ENCODE measurements at regions not wholly inside any gene's neighbourhood (a gene's known extent, or its start where the extent isn't known, plus 50 kb on each side); places are given as distances from the start of the nearest gene placed in this dataset.

DNA sequence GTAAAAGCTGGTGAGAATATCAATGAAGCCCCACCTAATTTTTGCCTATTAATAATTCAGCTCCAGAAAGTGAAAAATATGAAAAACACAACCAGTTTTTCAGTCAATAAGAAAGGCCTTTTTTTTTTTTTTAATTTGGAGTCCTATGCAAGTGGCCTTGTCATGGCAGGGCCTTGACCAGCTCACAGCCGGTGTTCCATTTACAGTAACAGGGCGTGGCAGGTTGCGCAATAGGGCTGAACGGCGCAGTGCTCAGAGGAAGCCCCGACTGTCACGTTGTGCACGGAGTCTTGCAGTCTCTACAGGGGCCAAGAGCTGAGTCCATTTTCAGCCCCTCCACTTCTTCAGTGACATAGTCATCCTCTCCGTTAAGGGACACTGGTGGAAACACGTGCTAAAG is 184.1 kb upstream of the FN1 start:
- DNase-seq (ENCODE audit: low spot score) = no peak
- no peak for TF ChIP-seq CTCF (conservative IDR thresholded peaks at IDR 0.05; ENCODE audit: low read depth)
- POLR2A ChIA-PET (ENCODE audit: low non-redundant PET) = no interaction called here
- H3K27ac ChIP-seq = no peak overlapping the region
- CTCF ChIA-PET = interaction anchor here (0.6 kb wide), 3 partner anchors 12 to 553 kb away, joined by 3 to 7 read pairs (median 5); no protein-coding TSS in a partner anchor

DNA sequence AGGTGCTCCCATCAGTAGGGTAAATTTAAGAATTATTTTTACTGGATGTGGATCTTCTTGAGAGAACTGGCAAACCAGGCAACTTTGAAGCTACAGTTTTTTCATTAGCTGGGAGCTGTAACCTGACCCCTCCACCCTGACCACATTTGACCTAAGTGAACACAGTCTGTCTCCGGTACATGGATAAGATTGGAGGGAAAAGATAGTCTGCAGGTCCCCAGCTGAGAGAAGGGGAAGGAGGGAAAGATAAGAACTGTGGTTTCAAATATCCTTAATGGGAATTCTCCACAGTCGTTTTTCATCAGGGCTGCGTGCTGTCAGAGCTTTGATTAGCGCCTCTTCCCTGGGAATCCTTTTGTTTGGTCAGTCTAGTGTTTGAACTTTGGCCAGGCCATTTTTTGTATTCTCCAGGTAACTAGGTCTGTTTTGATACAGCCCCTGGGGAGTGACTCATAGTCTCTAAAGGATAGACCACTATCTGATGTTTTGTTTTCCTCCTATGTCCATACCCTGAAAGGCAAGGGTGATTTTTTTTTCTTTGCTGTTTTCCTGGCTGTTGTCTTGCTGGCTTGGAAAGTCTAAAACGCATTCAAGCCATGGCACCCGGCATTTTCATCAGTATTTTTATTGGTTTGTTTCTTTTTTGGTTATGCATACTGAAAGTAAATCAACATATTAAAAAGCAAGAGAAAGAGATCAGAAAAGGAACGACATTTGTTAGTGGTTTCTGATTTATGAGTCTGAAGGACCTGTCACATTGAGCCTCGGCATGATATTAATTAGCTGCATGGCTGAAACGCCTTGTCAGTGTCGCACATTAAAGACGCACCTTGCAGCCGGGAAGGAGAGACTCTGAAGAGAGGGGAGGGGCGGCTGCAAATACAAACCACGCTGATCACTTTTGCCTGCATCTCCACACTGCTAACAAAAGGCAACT is 183.4 kb upstream of the FN1 start:
- DNase-seq (ENCODE audit: low spot score) = no peak
- no peak for TF ChIP-seq CTCF (conservative IDR thresholded peaks at IDR 0.05; ENCODE audit: low read depth)
- ChIA-PET CTCF (interaction anchor here (0.6 kb wide), 3 partner anchors 12 to 552 kb away, joined by 3 to 7 read pairs (median 5); no protein-coding TSS in a partner anchor), POLR2A (ENCODE audit: low non-redundant PET) (no interaction called here)
- no peak overlapping the region for H3K27ac ChIP-seq

DNA sequence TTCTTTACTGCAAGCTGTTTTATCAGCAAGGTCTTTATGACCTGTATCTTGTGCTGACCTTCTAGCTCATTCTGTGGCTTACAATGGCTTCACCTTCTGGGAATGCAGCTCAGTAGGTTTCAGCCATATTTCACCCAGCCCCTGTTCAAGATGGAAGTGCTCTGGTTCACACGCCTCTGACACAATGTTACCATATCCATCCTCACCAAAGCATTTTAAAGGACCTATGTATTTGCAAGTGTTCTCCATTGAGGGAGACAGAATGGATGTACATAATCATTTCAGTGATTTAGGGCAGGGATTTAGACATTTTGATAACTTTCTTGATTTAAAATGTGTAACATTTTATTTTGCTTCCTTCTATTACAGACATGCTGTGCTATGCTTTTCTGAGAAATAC is 182.3 kb upstream of the FN1 start:
- no peak for DNase-seq (ENCODE audit: low spot score)
- no peak for TF ChIP-seq CTCF (conservative IDR thresholded peaks at IDR 0.05; ENCODE audit: low read depth)
- H3K27ac ChIP-seq = no peak overlapping the region
- POLR2A ChIA-PET (ENCODE audit: low non-redundant PET) = no interaction called here
- CTCF ChIA-PET = no interaction called here

DNA sequence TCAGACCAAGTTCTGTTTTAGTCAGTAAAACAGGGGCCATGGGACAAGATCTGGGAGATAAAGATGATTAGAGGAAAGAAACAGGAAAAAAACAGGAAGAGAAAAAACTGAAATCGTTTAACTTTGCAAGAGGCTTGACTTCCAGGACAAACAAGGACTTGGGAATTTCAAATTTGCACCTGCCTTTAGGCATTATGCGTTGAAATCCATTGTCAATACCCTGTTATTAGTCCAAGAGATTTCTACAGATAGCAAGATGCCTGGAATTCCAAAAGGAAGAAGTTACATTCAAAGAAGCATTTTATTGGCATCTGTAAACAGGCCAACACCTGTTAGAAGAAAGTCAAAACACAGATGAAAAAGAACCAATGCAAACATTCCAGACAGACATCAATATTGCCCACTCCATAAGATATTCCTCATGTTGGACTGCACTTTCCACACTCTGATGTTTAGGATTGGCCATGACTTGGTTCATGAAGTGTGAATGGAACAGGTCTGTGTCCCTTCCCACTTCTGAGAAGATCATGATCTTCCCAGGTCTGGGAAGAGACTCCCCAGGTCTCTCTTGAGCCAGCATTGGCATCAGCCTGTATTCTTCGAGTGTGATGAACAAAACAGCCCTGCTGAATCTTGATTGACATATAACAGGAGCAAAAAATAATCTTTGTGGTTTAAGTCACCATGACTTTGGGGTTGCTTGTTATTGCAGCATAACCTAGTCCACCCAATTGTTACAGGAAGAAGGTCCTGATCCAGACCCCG is 181.4 kb upstream of the FN1 start:
- H3K27ac ChIP-seq = no peak overlapping the region
- no peak for DNase-seq (ENCODE audit: low spot score)
- ChIA-PET POLR2A (ENCODE audit: low non-redundant PET) (no interaction called here), CTCF (no interaction called here)
- TF ChIP-seq CTCF (conservative IDR thresholded peaks at IDR 0.05; ENCODE audit: low read depth) = no peak

- POLR2A ChIA-PET (ENCODE audit: low non-redundant PET) = no interaction called here
- no peak for DNase-seq (ENCODE audit: low spot score)
- no peak for TF ChIP-seq CTCF (conservative IDR thresholded peaks at IDR 0.05; ENCODE audit: low read depth)
- CTCF ChIA-PET = no interaction called here
- no peak overlapping the region for H3K27ac ChIP-seq
Measured at GRCh38 chr2:215615803-215616174, 179.9 kb upstream of the FN1 start.

- H3K27ac ChIP-seq = no peak overlapping the region
- no peak for TF ChIP-seq CTCF (conservative IDR thresholded peaks at IDR 0.05; ENCODE audit: low read depth)
- POLR2A ChIA-PET (ENCODE audit: low non-redundant PET) = no interaction called here
- no peak for DNase-seq (ENCODE audit: low spot score)
- CTCF ChIA-PET = no interaction called here
Measured at GRCh38 chr2:215615067-215615802, 179.4 kb upstream of the FN1 start.
